Coronary artery (tissue), 2 donors: ENCODE measurements at regions not wholly inside any gene's neighbourhood (a gene's known extent, or its start where the extent isn't known, plus 50 kb on each side); places are given as distances from the start of the nearest gene placed in this dataset.

ENCODE experiments used
- DNase-seq: peaks from one replicate; pipeline ENCODE4 v3.0.0-alpha.2; 2017; ENCODE audit warnings: low spot score
- H3K27ac ChIP-seq, 2 donors: fragments of 200-600 bp; sonication (generic); one replicate each; pipeline ENCODE4 v1.5.1; 2016 to 2019
- H3K4me3 ChIP-seq: fragments of 200-600 bp; sonication (generic); 2 replicates; pipeline ENCODE4 v1.5.1; 2016; ENCODE audit warnings: mild to moderate bottlenecking, moderate library complexity
- TF ChIP-seq, protein P1 (sequence below): fragments of 200-600 bp; sonication (generic); IDR thresholded peaks from one replicate; pipeline ENCODE4 v1.5.1; 2019; ENCODE audit warnings: antibody characterized with exemption

GRCh38 chr6:21905531-21905930 is 312.0 kb downstream of the SOX4 start:
- no peak overlapping the region for H3K27ac ChIP-seq
- TF ChIP-seq, protein P1, sequence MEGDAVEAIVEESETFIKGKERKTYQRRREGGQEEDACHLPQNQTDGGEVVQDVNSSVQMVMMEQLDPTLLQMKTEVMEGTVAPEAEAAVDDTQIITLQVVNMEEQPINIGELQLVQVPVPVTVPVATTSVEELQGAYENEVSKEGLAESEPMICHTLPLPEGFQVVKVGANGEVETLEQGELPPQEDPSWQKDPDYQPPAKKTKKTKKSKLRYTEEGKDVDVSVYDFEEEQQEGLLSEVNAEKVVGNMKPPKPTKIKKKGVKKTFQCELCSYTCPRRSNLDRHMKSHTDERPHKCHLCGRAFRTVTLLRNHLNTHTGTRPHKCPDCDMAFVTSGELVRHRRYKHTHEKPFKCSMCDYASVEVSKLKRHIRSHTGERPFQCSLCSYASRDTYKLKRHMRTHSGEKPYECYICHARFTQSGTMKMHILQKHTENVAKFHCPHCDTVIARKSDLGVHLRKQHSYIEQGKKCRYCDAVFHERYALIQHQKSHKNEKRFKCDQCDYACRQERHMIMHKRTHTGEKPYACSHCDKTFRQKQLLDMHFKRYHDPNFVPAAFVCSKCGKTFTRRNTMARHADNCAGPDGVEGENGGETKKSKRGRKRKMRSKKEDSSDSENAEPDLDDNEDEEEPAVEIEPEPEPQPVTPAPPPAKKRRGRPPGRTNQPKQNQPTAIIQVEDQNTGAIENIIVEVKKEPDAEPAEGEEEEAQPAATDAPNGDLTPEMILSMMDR = no peak
- no peak overlapping the region for H3K4me3 ChIP-seq

DNA sequence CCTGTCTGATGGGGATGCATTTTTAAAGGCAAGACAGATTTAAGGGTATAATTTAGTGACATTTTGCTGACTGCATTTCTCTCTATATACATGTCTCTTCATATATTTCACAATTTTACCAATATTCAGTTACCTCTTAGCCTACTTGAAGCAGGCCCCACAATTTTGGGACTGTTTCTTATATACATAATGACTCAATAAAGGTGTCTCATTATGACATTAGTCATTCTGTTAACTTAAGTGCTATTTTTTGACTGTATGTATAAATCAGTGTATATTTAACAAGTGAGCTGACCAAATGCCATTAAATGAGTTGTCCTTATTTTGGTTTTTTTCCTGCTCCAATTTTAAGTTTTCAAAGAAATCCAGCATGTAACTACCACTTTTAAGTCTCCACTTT is 313.3 kb downstream of the SOX4 start:
- DNase-seq = no peak
- Histone ChIP-seq H3K27ac (no peak overlapping the region), H3K4me3 (no peak overlapping the region)
- TF ChIP-seq, protein P1 = no peak

More at GRCh38 chr6:21905531-21905930, 312.0 kb downstream of the SOX4 start:
- DNase-seq = no peak

DNA sequence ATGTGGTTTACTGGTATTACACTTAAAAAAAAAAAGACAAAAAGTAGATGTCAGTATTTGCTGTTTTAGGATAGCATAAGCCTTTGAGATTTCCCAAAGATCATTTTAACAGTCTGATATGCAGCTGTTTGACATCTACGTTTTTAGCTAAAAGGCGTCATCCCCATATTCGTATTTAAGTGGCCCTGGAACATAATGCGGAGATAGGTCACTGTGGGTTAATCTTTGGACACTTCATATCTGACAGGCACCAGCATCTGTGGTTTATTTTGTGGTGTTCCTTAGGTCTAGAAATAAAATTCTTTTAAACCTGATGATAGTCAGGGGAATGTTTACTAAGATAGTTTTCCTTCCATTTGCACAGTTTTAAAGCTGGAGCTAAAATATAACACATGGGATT is 313.7 kb downstream of the SOX4 start:
- DNase-seq = no peak
- TF ChIP-seq, protein P1 = no peak
- Histone ChIP-seq H3K27ac (no peak overlapping the region), H3K4me3 (no peak overlapping the region)

- H3K4me3 ChIP-seq = no peak overlapping the region
- no peak for DNase-seq
- TF ChIP-seq, protein P1 = no peak
- no peak overlapping the region for H3K27ac ChIP-seq
Measured at GRCh38 chr6:21908161-21908848, 314.8 kb downstream of the SOX4 start.

DNA sequence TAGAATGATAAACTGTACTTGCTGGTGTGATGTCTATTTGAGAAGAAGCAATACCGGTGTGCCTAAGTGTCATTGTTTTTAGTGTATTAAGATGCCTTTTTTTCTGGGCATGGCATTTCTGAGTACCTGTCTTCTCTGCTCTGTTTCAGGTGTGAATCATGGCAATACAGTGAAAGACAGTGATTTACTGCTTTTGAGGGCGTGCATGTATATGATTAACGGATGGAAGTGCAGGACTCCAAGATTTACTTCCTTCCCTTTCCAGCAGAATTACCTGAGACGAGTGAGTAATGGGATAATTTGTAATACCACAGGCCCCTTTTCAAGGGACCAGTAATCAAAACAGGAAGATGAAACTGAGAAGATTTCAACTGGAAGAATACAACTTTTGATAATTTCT is 315.8 kb downstream of the SOX4 start:
- Histone ChIP-seq H3K27ac (no peak overlapping the region), H3K4me3 (no peak overlapping the region)
- TF ChIP-seq, protein P1 = no peak
- no peak for DNase-seq

GRCh38 chr6:21911208-21911607 is 317.7 kb downstream of the SOX4 start:
- no peak overlapping the region for H3K4me3 ChIP-seq
- no peak overlapping the region for H3K27ac ChIP-seq
- TF ChIP-seq, protein P1 = no peak
- DNase-seq = no peak

- no peak for DNase-seq
- H3K4me3 ChIP-seq = no peak overlapping the region
- H3K27ac ChIP-seq = no peak overlapping the region
- TF ChIP-seq, protein P1 = no peak
Measured at GRCh38 chr6:21912151-21912832, 318.7 kb downstream of the SOX4 start.
